ENCODE measurements at regions not wholly inside any gene's neighbourhood (a gene's known extent, or its start where the extent isn't known, plus 50 kb on each side); places are given as distances from the start of the nearest gene placed in this dataset.

DNA sequence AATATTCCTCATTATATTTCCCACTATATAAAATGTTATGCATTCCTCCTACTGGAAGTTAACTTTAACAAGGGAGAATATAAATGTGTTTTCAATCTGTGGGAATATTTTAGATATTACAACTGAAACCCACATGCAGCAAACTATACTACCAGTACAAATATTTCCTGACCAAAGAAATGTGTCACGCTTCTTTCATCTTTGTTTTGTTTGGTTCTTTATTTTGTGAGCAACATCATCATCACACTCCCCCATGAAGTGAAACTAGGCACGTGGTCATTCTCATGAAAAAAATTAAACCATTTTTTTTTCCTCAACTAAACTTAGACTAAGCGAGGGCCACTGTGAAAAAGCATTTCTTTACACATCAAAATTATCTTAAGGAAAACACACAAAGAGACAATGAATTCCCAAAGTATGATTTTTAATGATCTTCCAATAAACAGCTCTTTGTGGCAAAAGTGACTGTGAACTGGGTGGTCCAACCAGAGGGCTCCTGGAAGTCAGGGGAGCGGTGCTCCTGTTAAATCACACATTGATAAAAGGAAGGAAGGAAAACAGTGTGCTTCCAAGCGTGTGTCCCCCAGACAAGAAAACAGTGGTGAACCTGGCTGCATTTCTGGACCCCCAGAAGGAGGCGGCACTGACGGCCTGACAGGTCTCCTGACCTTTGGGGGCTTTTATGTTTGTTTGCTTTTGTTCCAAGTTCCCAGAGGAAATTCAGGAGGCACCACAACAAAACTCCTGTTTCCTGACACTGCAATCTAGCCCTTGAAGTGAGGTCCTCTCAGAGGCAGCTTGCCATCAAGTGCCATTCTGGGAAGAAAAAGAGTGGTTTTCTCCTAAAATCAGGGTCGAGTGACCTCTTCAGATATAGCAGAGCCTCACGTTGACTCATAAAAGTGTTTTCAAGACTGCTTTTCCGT, 166.8 kb upstream of the FOXQ1 start:
- no peak for DNase-seq

GRCh38 chr6:1143655-1144054, 168.2 kb upstream of the FOXQ1 start:
- DNase-seq: no peak

DNA sequence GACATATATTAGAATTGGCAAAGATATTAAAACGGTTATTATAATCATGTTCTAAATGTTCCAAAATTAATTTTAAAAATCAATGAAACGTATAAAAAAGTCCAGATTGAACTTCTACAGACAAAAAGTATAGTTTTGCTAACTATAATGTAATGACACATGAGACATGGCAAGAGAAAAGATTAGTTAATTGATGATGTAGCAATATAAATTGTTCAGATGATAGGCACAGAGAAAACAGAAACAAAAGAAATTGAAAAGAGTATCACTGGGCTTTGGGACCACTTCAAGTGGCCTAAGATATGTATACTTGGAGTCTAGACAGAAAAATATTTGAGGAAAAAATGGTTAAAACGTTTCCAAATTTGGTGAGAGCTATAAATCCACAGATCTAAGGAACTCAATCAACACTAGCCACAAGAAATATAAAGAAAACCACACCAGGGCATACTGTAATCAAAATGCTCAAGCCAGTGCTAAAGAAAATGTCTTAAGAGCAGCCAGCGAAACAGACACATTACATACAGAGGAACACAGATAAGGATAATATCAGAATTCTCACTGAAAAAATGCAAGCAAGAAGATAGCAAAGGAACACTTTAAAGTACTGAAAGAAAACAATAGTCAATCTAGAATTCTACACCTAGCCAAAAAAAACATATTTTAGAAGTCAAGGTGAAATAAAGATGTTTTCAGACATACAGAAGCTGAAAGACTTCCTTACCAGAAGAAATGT, 172.6 kb upstream of the FOXQ1 start:
- no peak for DNase-seq

DNA sequence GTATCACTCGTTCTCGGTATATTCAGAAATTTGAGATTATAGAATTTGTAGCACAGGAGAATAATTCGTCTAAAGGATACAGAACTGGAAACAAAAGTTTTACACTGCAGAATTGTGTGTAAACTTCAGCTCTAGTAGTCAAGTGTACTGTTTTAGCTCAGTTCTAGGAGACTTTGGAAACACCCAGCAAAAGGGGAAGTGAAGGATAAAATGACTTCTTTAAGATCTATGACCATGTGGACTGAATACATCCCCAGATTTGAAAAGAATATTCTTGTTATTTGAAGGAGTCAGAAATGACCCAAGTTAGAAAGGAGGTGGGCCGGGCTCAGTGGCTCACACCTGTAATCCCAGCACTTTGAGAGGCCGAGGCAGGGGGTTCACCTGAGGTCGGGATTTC, 174.0 kb upstream of the FOXQ1 start:
- no peak for DNase-seq

GRCh38 chr6:1136827-1137226, 175.1 kb upstream of the FOXQ1 start:
- peak in 1 of 2 experiments; percentile 12 for DNase-seq

DNA sequence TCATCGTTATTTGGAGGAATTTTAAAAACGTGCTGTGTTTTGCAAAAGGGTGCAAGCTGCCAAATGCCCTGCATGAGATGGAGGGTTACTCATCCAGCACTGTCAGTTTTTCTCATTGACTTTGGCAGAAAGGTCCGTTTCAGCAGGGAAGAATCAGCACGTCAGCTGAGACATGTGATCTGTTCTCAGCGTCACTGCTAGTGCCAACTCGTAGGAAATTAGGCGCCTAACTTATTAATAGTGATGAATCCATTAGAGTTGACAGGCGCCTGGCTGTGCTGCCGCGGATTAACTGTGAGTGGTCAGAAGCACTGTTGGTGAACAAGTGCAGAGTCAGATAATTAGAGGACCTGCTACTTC, 175.5 kb upstream of the FOXQ1 start:
- DNase-seq: peak; percentile 60 to 79

GRCh38 chr6:1135726-1136414, 176.0 kb upstream of the FOXQ1 start:
- no peak for DNase-seq

DNA sequence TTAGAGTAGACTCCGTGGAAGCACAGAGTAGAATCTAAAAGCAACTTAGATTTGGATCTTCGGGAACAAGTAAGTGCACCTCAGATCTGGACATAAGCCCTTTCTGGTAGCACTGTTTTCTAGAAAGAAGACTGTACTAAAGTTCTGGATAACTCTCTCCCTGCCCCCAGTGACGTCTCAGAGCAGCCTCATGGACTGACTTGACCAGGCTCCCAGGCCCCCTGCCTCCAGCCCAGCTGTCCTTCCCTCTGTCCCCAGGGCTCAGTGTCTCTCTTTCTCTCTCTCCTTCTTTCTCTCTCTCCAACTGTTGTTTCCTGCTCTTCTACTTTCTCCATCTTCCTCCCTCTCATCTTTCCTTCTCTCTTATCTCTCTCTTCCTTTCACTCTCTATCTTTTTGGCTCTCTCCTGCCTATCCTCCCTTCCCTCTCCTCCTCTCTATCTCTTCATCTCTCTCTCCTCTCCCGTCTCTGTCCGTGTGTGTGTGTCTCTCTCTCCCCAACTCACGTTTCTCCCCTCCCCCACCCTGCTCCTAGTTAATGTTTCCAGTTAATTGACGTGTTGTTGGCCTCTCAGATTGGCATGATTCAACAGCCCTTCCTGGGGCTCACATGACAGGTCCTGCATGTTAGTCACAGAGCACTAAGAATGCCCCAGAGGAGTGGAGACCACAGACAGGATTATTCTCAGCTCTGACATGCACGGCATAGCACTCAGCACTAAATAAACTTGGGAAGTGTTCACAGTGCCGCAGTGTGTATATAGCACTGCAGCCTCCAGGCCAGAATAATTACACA, 180.4 kb upstream of the FOXQ1 start:
- no peak for DNase-seq

GRCh38 chr6:1130709-1131108, 181.2 kb upstream of the FOXQ1 start:
- no peak for DNase-seq

DNA sequence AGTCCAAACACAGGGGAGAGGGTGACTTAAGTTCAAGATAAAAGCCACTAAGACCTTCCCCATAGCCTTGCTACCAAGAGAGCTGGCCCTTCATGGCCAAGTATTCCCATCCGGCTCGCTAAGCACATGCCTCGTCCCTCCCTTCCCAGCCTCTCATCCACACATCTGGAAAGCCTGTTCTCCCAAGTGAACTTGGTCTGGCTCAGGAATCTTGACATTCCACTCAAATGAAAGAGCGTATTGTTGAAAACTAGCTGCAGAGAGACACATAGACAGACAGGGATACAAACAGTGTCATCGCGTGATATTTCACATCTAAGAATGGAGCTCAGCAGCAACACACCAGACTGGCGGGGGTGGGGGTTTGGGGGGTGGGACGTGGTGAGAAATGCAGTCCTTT, 182.8 kb upstream of the FOXQ1 start:
- DNase-seq: no peak

- DNase-seq: no peak
These were observed 184.2 kb upstream of the FOXQ1 start for GRCh38 chr6:1127597-1128288.

GRCh38 chr6:1127129-1127528, 184.8 kb upstream of the FOXQ1 start:
- DNase-seq: no peak

- no peak for DNase-seq
These were observed 185.9 kb upstream of the FOXQ1 start for GRCh38 chr6:1126036-1126435.

GRCh38 chr6:1125297-1125696, 186.6 kb upstream of the FOXQ1 start:
- no peak for DNase-seq

DNA sequence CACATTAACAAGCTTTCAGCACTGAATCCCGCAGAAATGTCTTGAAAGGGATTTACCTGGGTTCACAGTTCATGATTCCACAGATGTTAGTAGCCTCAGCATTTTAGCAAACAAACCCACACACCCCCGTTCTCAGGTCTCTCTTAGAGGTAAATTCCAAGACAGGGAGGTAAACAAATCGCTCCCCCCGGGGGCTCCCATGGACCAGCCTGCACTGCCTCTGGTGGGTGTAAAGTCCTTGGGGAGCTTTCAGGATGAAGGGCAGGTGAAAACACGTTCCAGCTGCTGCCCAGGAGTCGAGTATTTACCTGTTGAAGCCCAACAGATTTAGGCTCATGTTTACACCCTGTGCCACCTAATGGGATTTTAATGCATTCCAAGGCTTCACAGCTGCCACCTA, 187.0 kb upstream of the FOXQ1 start:
- no peak for DNase-seq

DNA sequence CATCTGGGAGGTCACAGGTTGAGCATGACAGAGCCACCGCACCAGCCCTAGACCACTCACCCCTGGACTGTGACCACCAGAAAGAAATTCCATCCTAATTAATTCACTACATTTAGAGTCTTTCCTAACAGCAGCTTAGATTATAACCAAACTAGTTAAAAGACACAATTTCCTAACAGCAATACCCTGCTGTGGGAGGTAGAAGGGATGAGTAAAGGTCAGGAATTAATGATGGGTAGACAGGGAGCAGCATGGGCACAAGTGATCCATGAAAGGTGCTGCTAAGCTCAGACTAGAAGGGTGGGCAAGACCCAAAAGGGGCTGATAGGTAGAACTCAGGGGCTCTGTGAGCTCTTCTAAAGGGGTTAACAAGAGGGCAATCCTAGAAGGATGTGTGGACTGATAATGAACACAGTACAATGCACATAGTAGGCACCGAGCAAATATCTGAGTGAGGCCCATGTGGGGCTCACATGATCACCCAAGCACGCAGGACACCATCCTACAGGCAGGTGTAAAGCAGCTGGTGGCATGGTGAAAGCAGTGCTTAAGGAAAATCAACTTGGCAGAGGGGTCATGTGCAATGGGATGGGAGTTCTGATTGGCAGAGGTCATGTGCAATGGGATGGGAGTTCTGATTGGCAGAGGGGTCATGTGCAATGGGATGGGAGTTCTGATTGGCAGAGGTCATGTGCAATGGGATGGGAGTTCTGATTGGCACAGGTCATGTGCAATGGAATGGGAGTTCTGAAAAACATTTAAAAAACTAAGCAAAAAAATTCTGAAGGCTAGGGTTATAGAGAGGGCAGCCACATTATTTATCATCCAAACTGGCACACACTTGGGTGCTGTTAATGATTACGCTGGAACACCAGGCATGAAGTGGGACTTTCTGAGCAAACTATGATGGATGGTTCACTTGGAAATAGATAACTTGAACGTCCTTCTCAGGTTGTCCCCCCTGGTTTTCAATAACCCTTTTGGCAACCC, 188.2 kb upstream of the FOXQ1 start:
- DNase-seq: no peak

DNA sequence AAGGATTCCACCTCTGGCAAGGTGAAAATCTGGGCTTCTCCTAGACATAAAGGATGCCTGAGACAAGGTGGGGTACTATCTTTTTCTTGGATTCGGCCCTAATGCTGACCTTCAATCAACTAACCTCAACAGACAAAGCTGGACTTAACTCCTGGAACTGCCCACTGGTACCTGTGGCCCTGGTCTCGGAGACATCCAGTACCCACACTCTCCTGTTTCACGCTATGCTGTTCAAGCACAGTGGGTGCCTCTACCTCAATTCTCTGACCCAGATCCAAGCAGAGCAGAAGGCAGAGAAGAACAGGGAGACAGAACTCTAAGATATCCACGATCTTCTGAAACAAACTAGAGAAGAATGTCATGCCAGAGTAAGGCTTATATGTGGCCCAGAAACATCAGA, 189.8 kb upstream of the FOXQ1 start:
- no peak for DNase-seq

- DNase-seq: no peak
These were observed 193.6 kb upstream of the FOXQ1 start for GRCh38 chr6:1118287-1118647.

DNA sequence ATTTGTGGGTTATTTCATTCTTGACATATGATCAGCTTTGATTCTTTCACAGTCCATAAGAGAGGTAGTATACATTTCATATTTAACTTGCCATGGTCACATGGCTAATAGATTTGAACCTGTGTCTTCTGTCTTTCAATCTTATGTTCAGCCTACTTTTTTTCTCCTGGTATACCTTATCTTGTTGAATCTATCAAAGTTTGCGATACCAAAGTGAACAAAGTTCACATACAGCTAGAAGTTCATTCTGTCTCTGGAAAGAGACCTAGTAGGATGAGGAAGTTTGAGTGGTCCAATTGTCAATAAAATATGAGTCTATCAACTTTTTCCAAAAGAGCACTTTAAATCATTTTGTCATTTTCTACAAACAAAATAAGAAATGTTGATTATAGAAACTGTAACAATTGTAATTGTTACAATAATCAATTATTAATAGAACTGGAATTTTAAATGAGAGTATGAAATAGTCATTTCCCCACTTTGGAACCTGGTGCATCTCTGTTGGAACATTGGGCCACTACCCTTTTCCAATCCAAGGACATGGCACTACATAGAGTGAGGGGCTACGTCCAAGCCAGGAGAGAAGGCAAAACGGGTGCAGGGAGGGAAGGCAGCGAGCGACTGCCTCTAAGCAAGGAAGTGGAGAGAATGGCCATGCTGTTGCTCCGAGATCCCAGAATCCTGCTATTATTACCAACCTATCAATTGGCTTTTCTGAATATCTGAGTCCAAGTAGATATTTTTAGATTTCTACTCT, 194.2 kb upstream of the FOXQ1 start:
- no peak for DNase-seq

GRCh38 chr6:1116149-1116548, 195.7 kb upstream of the FOXQ1 start:
- DNase-seq: no peak
